ENCODE measurements at regions not wholly inside any gene's neighbourhood (a gene's known extent, or its start where the extent isn't known, plus 50 kb on each side); places are given as distances from the start of the nearest gene placed in this dataset.
A peak's percentile ranks its signal among the peaks of the same experiment; 100 is the strongest.
"Not testable (repeated sequence)": the region's sequence is repeated elsewhere in the genome, so short reads cannot be mapped to it uniquely, and the experiment has no call there.

DNA sequence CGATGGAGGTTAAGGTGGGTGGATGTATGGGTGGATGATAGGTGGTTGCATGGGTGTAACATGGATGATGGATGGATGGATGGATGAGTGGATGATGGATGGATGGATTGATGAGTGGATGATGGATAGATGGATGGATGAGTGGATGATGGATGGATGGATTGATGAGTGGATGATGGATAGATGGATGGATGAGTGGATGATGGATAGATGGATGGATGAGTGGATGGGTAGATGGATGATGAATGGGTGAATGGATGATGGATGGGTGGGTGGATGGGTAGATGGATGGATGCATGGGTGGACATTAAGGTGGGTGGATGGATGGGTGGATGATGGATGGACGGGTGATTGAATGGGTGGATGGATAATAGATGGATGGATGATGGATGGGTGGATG, 136.5 kb upstream of the FOXD4L5 start:
- not testable (repeated sequence) for H3K27ac Mint-ChIP-seq; H3K27me3 Mint-ChIP-seq (ENCODE audit: low read depth in 3 of 3); H3K4me3 Mint-ChIP-seq; DNase-seq
- H3K9me3 Mint-ChIP-seq = peaks cover 27 to 66% (median 45%) of the 10 kb centered on the region in 6 donors
- H3K4me1 Mint-ChIP-seq = peaks cover 14 to 15% of the 10 kb centered on the region in 2 donors
- peaks cover 4 to 14% (median 10%) of the 10 kb centered on the region in 3 donors for H3K36me3 Mint-ChIP-seq

DNA sequence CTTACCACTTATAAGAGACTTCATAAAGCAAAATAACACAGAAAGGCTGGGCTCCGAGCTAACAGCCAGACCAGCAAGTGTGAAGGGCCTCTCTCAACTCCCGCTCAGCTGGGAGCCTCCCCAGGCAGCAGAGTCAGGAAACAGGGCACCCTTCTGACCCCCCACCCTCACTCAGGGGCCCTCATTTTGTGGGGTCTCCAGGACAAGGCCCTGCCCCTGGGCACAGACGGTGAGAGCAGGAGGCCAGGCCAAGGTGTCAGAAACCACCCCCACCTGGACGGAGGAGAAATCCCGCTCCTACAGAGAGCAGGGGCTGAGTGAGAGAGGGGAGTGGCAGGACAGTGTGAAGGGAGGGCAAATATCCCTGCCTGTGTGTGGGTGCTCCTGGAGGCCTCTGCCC, 135.8 kb upstream of the FOXD4L5 start:
- no peak overlapping the region for H3K4me3 Mint-ChIP-seq
- H3K27me3 Mint-ChIP-seq (ENCODE audit: low read depth in 3 of 3) = peaks cover 0 to 5% (median 0%) of the 10 kb centered on the region in 3 donors
- peaks cover 26 to 64% (median 46%) of the 10 kb centered on the region in 6 donors for H3K9me3 Mint-ChIP-seq
- peaks cover 4 to 14% (median 9%) of the 10 kb centered on the region in 3 donors for H3K36me3 Mint-ChIP-seq
- no peak for DNase-seq
- peaks cover 12% of the 10 kb centered on the region in 2 donors for H3K4me1 Mint-ChIP-seq
- no peak overlapping the region for H3K27ac Mint-ChIP-seq

- DNase-seq; H3K27me3 Mint-ChIP-seq (ENCODE audit: low read depth in 3 of 3); H3K27ac Mint-ChIP-seq; H3K4me1 Mint-ChIP-seq; H3K36me3 Mint-ChIP-seq: not testable (repeated sequence)
- peak overlapping the region in 1 of 5 donors; percentile 47 for H3K4me3 Mint-ChIP-seq
- H3K9me3 Mint-ChIP-seq = peaks cover 18 to 64% (median 45%) of the 10 kb centered on the region in 6 donors
These were observed 134.0 kb upstream of the FOXD4L5 start for GRCh38 chr9:65418966-65419365.

DNA sequence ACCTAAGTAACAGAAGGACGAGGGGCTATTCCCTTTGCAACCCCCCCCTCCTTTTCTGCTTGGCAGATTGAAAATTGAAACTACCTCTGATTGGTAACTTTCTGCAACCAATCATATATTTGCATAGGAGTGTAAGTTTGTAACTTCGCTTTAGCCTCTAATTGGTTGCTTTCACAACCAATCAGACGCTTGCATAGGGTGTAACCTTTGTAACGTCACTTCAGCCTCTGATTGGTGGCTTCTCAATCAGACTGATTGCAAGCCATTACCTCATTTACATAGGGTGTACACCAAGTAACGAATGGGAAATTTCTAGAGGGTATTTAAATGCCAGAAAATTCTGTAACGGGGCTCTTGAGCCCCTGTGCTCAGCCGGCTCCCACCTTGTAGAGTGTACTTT, 131.9 kb upstream of the FOXD4L5 start:
- H3K36me3 Mint-ChIP-seq; DNase-seq; H3K27ac Mint-ChIP-seq; H3K27me3 Mint-ChIP-seq (ENCODE audit: low read depth in 3 of 3); H3K4me1 Mint-ChIP-seq: not testable (repeated sequence)
- Mint-ChIP-seq H3K4me3 (peak overlapping the region in 1 of 5 donors; percentile 55), H3K9me3 (peaks cover 26 to 63% (median 45%) of the 10 kb centered on the region in 6 donors)

DNA sequence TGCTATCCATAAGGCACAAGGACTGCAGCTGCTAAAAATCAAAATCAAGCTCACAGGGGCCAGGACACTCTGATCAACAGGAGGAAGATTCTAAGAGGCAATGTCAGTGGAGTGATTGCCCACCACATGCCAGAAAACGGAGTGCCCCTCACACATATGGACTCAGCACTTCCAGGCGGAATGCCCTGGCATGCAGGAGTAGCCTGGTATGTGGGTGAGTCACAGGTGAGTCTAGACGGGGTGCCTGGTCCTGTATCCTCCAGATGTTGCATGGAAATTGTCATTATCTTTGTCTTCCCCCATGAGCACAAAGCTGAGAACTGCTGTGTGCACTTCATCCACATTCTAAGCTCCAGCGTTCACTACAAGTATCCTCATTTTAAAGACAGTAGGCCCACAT, 129.2 kb upstream of the FOXD4L5 start:
- H3K4me3 Mint-ChIP-seq; H3K27me3 Mint-ChIP-seq (ENCODE audit: low read depth in 3 of 3); H3K36me3 Mint-ChIP-seq; DNase-seq; H3K4me1 Mint-ChIP-seq; H3K27ac Mint-ChIP-seq: not testable (repeated sequence)
- peaks cover 22 to 65% (median 50%) of the 10 kb centered on the region in 6 donors for H3K9me3 Mint-ChIP-seq

DNA sequence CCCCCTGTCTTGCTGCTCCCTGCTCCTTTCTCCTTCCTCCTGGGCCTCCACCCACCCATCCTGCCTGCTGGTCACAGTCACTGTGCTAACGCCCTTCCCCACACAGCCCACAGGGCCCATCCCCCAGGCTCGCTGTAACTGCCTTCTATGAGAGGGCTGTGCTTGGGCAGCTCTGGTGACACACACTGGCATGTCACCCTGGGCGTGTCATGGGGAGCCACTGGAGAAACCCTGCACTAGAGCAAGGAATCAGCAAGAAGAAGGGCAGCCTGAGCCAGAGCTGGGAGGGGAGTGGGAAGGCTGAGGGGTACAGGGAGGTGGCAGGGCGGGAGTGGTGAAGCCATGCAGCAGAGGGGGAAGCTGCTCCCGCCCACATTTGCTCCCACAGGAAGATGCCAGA, 128.4 kb upstream of the FOXD4L5 start:
- not testable (repeated sequence) for H3K4me3 Mint-ChIP-seq

DNA sequence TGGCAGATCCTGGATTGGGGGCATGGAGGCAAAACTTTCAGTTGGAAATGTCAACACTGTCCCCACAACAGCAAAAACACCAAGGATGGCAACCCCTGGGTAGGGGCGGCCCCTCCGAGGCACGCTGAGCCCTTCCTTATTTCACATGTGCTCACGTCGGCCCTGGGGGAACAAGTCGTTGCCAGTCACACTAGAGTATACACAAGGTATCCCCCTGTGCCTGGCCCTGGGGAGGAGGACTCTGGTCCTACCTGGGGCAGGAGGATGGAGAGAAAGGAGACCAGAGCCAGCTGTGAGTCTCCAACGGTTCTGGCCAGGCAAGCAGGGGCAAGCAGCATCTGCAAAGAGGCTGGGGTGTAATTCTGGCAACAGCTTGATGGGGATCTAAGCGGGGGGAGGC, 126.9 kb upstream of the FOXD4L5 start:
- H3K4me3 Mint-ChIP-seq = no peak overlapping the region
- peaks cover 6 to 13% of the 10 kb centered on the region in 2 donors for H3K4me1 Mint-ChIP-seq
- H3K36me3 Mint-ChIP-seq = peaks cover 4 to 10% (median 4%) of the 10 kb centered on the region in 3 donors
- H3K27me3 Mint-ChIP-seq (ENCODE audit: low read depth in 3 of 3) = peaks cover 0 to 7% (median 2%) of the 10 kb centered on the region in 3 donors
- no peak overlapping the region for H3K27ac Mint-ChIP-seq
- DNase-seq = no peak
- H3K9me3 Mint-ChIP-seq = peaks cover 26 to 55% (median 52%) of the 10 kb centered on the region in 6 donors

More for the DNA sequence above, 128.4 kb upstream of the FOXD4L5 start:
- H3K9me3 Mint-ChIP-seq = peaks cover 19 to 58% (median 48%) of the 10 kb centered on the region in 6 donors
- not testable (repeated sequence) for DNase-seq; H3K27ac Mint-ChIP-seq; H3K4me1 Mint-ChIP-seq; H3K36me3 Mint-ChIP-seq; H3K27me3 Mint-ChIP-seq (ENCODE audit: low read depth in 3 of 3)

DNA sequence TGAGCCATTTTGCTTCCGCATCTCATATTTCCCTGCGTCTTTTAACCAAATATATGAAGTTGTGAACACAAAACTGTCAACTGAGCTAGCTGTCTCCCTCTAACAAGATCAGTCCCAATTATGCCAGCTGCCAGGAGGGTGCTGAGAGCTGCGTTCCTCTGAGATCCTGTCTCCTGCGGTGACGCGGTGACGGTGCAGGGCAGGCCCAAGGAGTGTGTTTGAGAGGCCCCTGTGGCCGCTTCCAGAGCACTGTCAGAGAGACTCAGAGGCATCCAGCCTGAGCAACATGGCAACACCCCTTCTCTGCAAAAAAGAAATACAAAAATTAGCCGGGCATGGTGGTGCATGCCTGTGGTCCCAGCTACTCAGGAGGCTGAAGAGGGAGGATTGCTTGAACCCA, 126.3 kb upstream of the FOXD4L5 start:
- peaks cover 4 to 10% (median 4%) of the 10 kb centered on the region in 3 donors for H3K36me3 Mint-ChIP-seq
- peaks cover 6 to 13% of the 10 kb centered on the region in 2 donors for H3K4me1 Mint-ChIP-seq
- H3K9me3 Mint-ChIP-seq = peaks cover 26 to 55% (median 52%) of the 10 kb centered on the region in 6 donors
- DNase-seq = no peak
- H3K27me3 Mint-ChIP-seq (ENCODE audit: low read depth in 3 of 3) = peaks cover 0 to 7% (median 2%) of the 10 kb centered on the region in 3 donors
- no peak overlapping the region for H3K4me3 Mint-ChIP-seq
- no peak overlapping the region for H3K27ac Mint-ChIP-seq

- Mint-ChIP-seq H3K27ac (no peak overlapping the region), H3K4me3 (no peak overlapping the region), H3K9me3 (peaks cover 28 to 59% (median 56%) of the 10 kb centered on the region in 6 donors), H3K4me1 (peaks cover 6 to 13% of the 10 kb centered on the region in 2 donors), H3K36me3 (peaks cover 4 to 10% (median 4%) of the 10 kb centered on the region in 3 donors), H3K27me3 (ENCODE audit: low read depth in 3 of 3) (peaks cover 0 to 7% (median 2%) of the 10 kb centered on the region in 3 donors)
- no peak for DNase-seq
These were observed 125.9 kb upstream of the FOXD4L5 start for GRCh38 chr9:65410926-65411325.

DNA sequence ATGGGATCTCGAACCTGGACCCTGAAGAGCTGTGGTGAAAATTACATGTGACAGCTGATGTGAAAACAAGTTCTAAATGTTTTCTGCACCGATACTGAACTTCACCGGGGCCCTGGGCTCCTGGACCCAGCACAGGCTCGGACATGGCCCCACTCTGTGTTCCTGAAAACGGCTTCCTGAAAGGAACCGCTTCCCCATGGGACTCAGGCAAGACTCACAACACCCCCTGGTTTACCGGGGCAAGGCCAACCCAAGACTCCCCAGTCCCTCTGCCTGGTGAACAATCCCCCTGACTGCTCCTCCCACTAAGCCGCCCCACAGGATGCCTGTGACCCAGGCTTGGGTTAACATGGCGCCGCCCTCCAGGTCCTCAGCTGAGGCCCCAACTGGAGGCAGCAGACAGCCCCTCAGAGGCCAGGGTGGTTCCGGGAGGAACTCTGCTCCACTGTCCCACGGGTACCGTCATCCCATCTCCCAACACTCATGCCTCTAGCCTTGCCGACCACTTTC, 124.5 kb upstream of the FOXD4L5 start:
- H3K27me3 Mint-ChIP-seq (ENCODE audit: low read depth in 3 of 3) = peaks cover 0 to 7% (median 2%) of the 10 kb centered on the region in 3 donors
- peaks cover 6 to 10% of the 10 kb centered on the region in 2 donors for H3K4me1 Mint-ChIP-seq
- DNase-seq = no peak
- H3K36me3 Mint-ChIP-seq = peaks cover 4 to 10% (median 4%) of the 10 kb centered on the region in 3 donors
- no peak overlapping the region for H3K4me3 Mint-ChIP-seq
- H3K9me3 Mint-ChIP-seq = peaks cover 29 to 63% (median 51%) of the 10 kb centered on the region in 6 donors
- H3K27ac Mint-ChIP-seq = no peak overlapping the region

- not testable (repeated sequence) for DNase-seq; H3K27me3 Mint-ChIP-seq (ENCODE audit: low read depth in 3 of 3); H3K36me3 Mint-ChIP-seq; H3K27ac Mint-ChIP-seq; H3K4me3 Mint-ChIP-seq
- Mint-ChIP-seq H3K4me1 (peaks cover 6 to 10% of the 10 kb centered on the region in 2 donors), H3K9me3 (peaks cover 32 to 63% (median 47%) of the 10 kb centered on the region in 6 donors)
These were observed 123.8 kb upstream of the FOXD4L5 start for GRCh38 chr9:65408806-65409205.

DNA sequence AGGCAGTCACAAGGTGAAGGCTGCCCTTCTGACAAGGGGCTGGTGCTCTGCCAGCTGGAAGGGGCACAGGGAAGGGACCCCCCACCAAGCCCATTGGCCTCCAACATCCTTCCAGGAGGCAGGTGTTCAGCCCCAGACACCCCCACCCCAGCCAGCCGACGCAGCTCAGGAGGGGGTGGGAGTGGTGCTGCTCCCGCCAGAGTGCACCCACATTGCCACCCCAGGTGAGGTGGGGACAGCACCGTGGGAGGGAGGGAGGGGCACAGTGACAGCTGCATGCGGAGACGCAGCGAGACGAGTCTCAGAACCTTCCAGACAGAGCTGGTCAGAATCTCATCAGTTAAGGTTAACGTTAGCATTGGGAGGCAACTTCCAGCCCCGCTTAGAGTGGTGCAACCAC, 121.6 kb upstream of the FOXD4L5 start:
- H3K27me3 Mint-ChIP-seq (ENCODE audit: low read depth in 3 of 3); H3K27ac Mint-ChIP-seq; DNase-seq; H3K4me3 Mint-ChIP-seq; H3K36me3 Mint-ChIP-seq: not testable (repeated sequence)
- H3K9me3 Mint-ChIP-seq = peaks cover 23 to 56% (median 40%) of the 10 kb centered on the region in 6 donors
- H3K4me1 Mint-ChIP-seq = peaks cover 6 to 10% of the 10 kb centered on the region in 2 donors

GRCh38 chr9:65405766-65406165, 120.8 kb upstream of the FOXD4L5 start:
- not testable (repeated sequence) for H3K36me3 Mint-ChIP-seq; DNase-seq; H3K27me3 Mint-ChIP-seq (ENCODE audit: low read depth in 3 of 3); H3K27ac Mint-ChIP-seq
- H3K9me3 Mint-ChIP-seq = peaks cover 20 to 54% (median 38%) of the 10 kb centered on the region in 6 donors
- peak overlapping the region in 1 of 5 donors; percentile 22 for H3K4me3 Mint-ChIP-seq
- peaks cover 6 to 10% of the 10 kb centered on the region in 2 donors for H3K4me1 Mint-ChIP-seq

- Mint-ChIP-seq H3K4me1 (peaks cover 6 to 10% of the 10 kb centered on the region in 2 donors), H3K36me3 (peaks cover 4 to 10% (median 4%) of the 10 kb centered on the region in 3 donors), H3K9me3 (peaks cover 20 to 54% (median 36%) of the 10 kb centered on the region in 6 donors), H3K27ac (no peak overlapping the region), H3K4me3 (no peak overlapping the region), H3K27me3 (ENCODE audit: low read depth in 3 of 3) (peaks cover 0 to 3% (median 0%) of the 10 kb centered on the region in 3 donors)
- no peak for DNase-seq
These were observed 120.2 kb upstream of the FOXD4L5 start for GRCh38 chr9:65405253-65405652.

Measured in immature natural killer cell (primary cell).